Lower leg skin (tissue), 4 donors: ENCODE measurements at regions not wholly inside any gene's neighbourhood (a gene's known extent, or its start where the extent isn't known, plus 50 kb on each side); places are given as distances from the start of the nearest gene placed in this dataset.

Source experiments
- DNase-seq, 2 donors: peaks; one replicate each; pipeline ENCODE4 v3.0.0-alpha.2; 2019; ENCODE audit warnings: low spot score in 2 of 2
- H3K4me3 ChIP-seq: fragments of 200-600 bp; sonication (generic); 2 replicates; pipeline ENCODE4 v1.5.1; 2017; ENCODE audit warnings: mild to moderate bottlenecking, low read depth; ENCODE audit not compliant: poor library complexity, severe bottlenecking
- CTCF ChIP-seq, 3 donors: fragments of 450-650 bp; IDR thresholded peaks; one replicate each; pipeline ENCODE4 v1.5.1; 2016; ENCODE audit warnings: antibody characterized with exemption in 3 of 3, mild to moderate bottlenecking in 3 of 3, moderate library complexity in 2 of 3
- POLR2A ChIP-seq, 2 donors: fragments of 450-650 bp; IDR thresholded peaks; one replicate each; pipeline ENCODE4 v1.6.1; 2016 to 2017; ENCODE audit warnings: antibody characterized with exemption in 2 of 2, mild to moderate bottlenecking in 1 of 2, moderate library complexity in 1 of 2
- WGBS, 2 donors: methylation state at CpG; one replicate each; pipeline ENCODE4 v1.1.5; 2018; 5-methylcytosine and 5-hydroxymethylcytosine counted together
- intact Hi-C: fragments of 100-400 bp; cut with DNase I; formaldehyde crosslinking; loops from one replicate; pipeline ENCODE4 v1.15.0; 2023; ENCODE audit warnings: low total_unique reads

- WGBS, 2 donors = 90 to 91% methylated on average over 2 of the region's 2 CpGs
- no peak for DNase-seq
- H3K4me3 ChIP-seq = no peak overlapping the region
- intact Hi-C loops = no loop called here
- TF ChIP-seq POLR2A (IDR thresholded peaks at IDR 0.05) = no peak
- no peak for TF ChIP-seq CTCF (IDR thresholded peaks at IDR 0.05)
Observed at GRCh38 chr2:183723278-183723677, 599.0 kb downstream of the NUP35 start.

GRCh38 chr2:183729380-183729779 is 605.1 kb downstream of the NUP35 start:
- H3K4me3 ChIP-seq = no peak overlapping the region
- no peak for DNase-seq
- intact Hi-C loops = no loop called here
- WGBS, 2 donors = 54 to 62% methylated on average over 2 of the region's 2 CpGs
- TF ChIP-seq POLR2A (IDR thresholded peaks at IDR 0.05) = no peak
- no peak for TF ChIP-seq CTCF (IDR thresholded peaks at IDR 0.05)

DNA sequence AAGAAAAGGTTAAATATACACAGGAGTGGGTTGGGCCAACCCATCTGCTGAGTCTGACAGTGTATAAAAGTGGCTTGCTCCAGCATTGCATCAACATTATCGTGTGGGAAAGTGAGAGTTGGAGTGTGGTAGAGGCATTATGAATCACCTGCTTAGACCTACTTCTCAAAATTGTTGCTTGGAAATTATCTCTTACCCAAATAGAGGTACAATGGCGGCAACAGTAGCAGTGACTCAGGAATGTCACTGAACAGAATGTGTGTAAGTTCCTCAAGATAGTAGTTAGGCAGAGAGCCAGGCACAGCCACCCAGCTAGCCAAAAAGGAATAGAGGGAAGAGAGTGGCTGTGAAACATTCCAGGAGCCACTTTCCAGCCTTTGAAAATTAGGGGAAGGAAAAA is 616.0 kb downstream of the NUP35 start:
- DNase-seq = no peak
- 75 to 76% methylated on average over 2 of the region's 2 CpGs for WGBS, 2 donors
- H3K4me3 ChIP-seq = no peak overlapping the region
- intact Hi-C loops = no loop called here
- no peak for TF ChIP-seq POLR2A (IDR thresholded peaks at IDR 0.05)
- no peak for TF ChIP-seq CTCF (IDR thresholded peaks at IDR 0.05)

- intact Hi-C loops = no loop called here
- DNase-seq = no peak
- no peak overlapping the region for H3K4me3 ChIP-seq
- TF ChIP-seq POLR2A (IDR thresholded peaks at IDR 0.05) (no peak), CTCF (IDR thresholded peaks at IDR 0.05) (no peak)
- 70 to 80% methylated on average over 3 of the region's 3 CpGs for WGBS, 2 donors
Observed at GRCh38 chr2:183752571-183752970, 628.3 kb downstream of the NUP35 start.

DNA sequence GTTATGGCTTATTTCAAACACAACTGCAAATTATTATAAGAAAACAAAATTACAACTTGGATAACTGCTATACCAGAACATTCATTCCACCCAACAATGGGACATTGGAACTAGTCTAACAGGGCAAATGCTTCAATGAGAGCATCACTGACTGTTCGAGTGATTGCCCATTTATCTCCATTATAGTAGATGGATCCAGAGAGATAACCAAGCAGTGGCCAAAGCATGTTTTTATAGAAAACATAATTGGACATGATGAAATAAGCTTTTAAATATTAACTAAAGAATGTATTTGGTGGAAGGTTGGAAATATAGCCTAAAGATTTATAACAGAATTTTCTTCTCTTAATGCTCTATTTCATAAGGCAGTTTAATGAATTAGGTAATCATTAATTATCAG is 634.8 kb downstream of the NUP35 start:
- WGBS, 2 donors = 76 to 84% methylated on average over 1 of the region's 1 CpG
- TF ChIP-seq POLR2A (IDR thresholded peaks at IDR 0.05) = no peak
- no peak for TF ChIP-seq CTCF (IDR thresholded peaks at IDR 0.05)
- no peak overlapping the region for H3K4me3 ChIP-seq
- intact Hi-C loops = no loop called here
- DNase-seq = no peak

GRCh38 chr2:183773775-183774174 is 649.5 kb downstream of the NUP35 start:
- no peak overlapping the region for H3K4me3 ChIP-seq
- 82 to 87% methylated on average over 3 of the region's 3 CpGs for WGBS, 2 donors
- intact Hi-C loops = no loop called here
- DNase-seq = no peak
- no peak for TF ChIP-seq POLR2A (IDR thresholded peaks at IDR 0.05)
- no peak for TF ChIP-seq CTCF (IDR thresholded peaks at IDR 0.05)
